Activated T-cell treated with anti-CD3 and anti-CD28 coated beads, Interleukin-2, amount 50 U/mL, for 4 hours (primary cell): ENCODE measurements at regions not wholly inside any gene's neighbourhood (a gene's known extent, or its start where the extent isn't known, plus 50 kb on each side); places are given as distances from the start of the nearest gene placed in this dataset.
"Not testable (repeated sequence)": the region's sequence is repeated elsewhere in the genome, so short reads cannot be mapped to it uniquely, and the experiment has no call there.

Experiments
- ATAC-seq, 2 donors: fragments of 200-7000 bp; cut with Tn5 transposase; one replicate each; pipeline ENCODE4 v1.10.0; 2021
- DNase-seq: peaks from one replicate; pipeline ENCODE4 v3.0.0-alpha.2; 2020
- H3K27me3 Mint-ChIP-seq: one replicate; pipeline ENCODE4 v1.8.0; 2021; ENCODE audit warnings: low read depth, mixed read lengths
- H3K36me3 Mint-ChIP-seq: one replicate; pipeline ENCODE4 v1.8.0; 2022; ENCODE audit warnings: mixed read lengths; ENCODE audit not compliant: insufficient read depth
- H3K4me1 Mint-ChIP-seq: one replicate; pipeline ENCODE4 v1.8.0; 2021; ENCODE audit warnings: low read depth, mixed read lengths
- H3K4me3 Mint-ChIP-seq: one replicate; pipeline ENCODE4 v1.8.0; 2021; ENCODE audit warnings: mild to moderate bottlenecking, moderate library complexity, mixed read lengths
- H3K9me3 Mint-ChIP-seq: one replicate; pipeline ENCODE4 v1.8.0; 2021; ENCODE audit warnings: mixed read lengths

GRCh38 chr6:11961923-11962322 lies 50.2 kb upstream of the HIVEP1 start:
- no peaks in the 10 kb centered on the region for H3K9me3 Mint-ChIP-seq
- no peak for ATAC-seq
- H3K36me3 Mint-ChIP-seq: no peaks in the 10 kb centered on the region
- no peaks in the 10 kb centered on the region for H3K27me3 Mint-ChIP-seq
- H3K4me3 Mint-ChIP-seq: no peak overlapping the region
- no peaks in the 10 kb centered on the region for H3K4me1 Mint-ChIP-seq
- DNase-seq: no peak

- Mint-ChIP-seq H3K27me3 (no peaks in the 10 kb centered on the region), H3K4me1 (no peaks in the 10 kb centered on the region), H3K36me3 (no peaks in the 10 kb centered on the region), H3K4me3 (no peak overlapping the region), H3K9me3 (no peaks in the 10 kb centered on the region)
- DNase-seq (no peak), ATAC-seq (no peak)
These were observed 51.0 kb upstream of the HIVEP1 start for GRCh38 chr6:11960909-11961779.

- no peaks in the 10 kb centered on the region for H3K27me3 Mint-ChIP-seq
- ATAC-seq (no peak), DNase-seq (no peak)
- H3K36me3 Mint-ChIP-seq: no peaks in the 10 kb centered on the region
- H3K9me3 Mint-ChIP-seq: no peaks in the 10 kb centered on the region
- H3K4me1 Mint-ChIP-seq: no peaks in the 10 kb centered on the region
- H3K4me3 Mint-ChIP-seq: no peak overlapping the region
These were observed 55.3 kb upstream of the HIVEP1 start for GRCh38 chr6:11956781-11957180.

GRCh38 chr6:11953641-11954040 lies 58.5 kb upstream of the HIVEP1 start:
- DNase-seq: no peak
- no peak for ATAC-seq
- no peaks in the 10 kb centered on the region for H3K4me1 Mint-ChIP-seq
- H3K4me3 Mint-ChIP-seq: no peak overlapping the region
- no peaks in the 10 kb centered on the region for H3K36me3 Mint-ChIP-seq
- no peaks in the 10 kb centered on the region for H3K9me3 Mint-ChIP-seq
- H3K27me3 Mint-ChIP-seq: no peaks in the 10 kb centered on the region

- Mint-ChIP-seq H3K4me1 (no peaks in the 10 kb centered on the region), H3K27me3 (no peaks in the 10 kb centered on the region), H3K9me3 (no peaks in the 10 kb centered on the region), H3K4me3 (no peak overlapping the region), H3K36me3 (no peaks in the 10 kb centered on the region)
- no peak for DNase-seq
- no peak for ATAC-seq
These were observed 59.8 kb upstream of the HIVEP1 start for GRCh38 chr6:11952316-11952715.

GRCh38 chr6:11951868-11952267 lies 60.2 kb upstream of the HIVEP1 start:
- no peaks in the 10 kb centered on the region for H3K36me3 Mint-ChIP-seq
- no peaks in the 10 kb centered on the region for H3K9me3 Mint-ChIP-seq
- ATAC-seq: no peak
- H3K4me1 Mint-ChIP-seq: no peaks in the 10 kb centered on the region
- DNase-seq: no peak
- peaks cover 2% of the 10 kb centered on the region for H3K27me3 Mint-ChIP-seq
- H3K4me3 Mint-ChIP-seq: no peak overlapping the region

- H3K4me3 Mint-ChIP-seq: no peak overlapping the region
- no peak for ATAC-seq
- DNase-seq: no peak
- H3K9me3 Mint-ChIP-seq: no peaks in the 10 kb centered on the region
- H3K36me3 Mint-ChIP-seq: no peaks in the 10 kb centered on the region
- no peaks in the 10 kb centered on the region for H3K4me1 Mint-ChIP-seq
- H3K27me3 Mint-ChIP-seq: peaks cover 2% of the 10 kb centered on the region
These were observed 62.0 kb upstream of the HIVEP1 start for GRCh38 chr6:11950109-11950508.

- peaks cover 2% of the 10 kb centered on the region for H3K27me3 Mint-ChIP-seq
These were observed 64.5 kb upstream of the HIVEP1 start for GRCh38 chr6:11947575-11947974.

GRCh38 chr6:11947063-11947462 lies 65.0 kb upstream of the HIVEP1 start:
- Mint-ChIP-seq H3K27me3 (peaks cover 2% of the 10 kb centered on the region), H3K9me3 (no peaks in the 10 kb centered on the region), H3K4me1 (no peaks in the 10 kb centered on the region), H3K36me3 (no peaks in the 10 kb centered on the region), H3K4me3 (no peak overlapping the region)
- ATAC-seq (no peak), DNase-seq (no peak)

More at GRCh38 chr6:11947575-11947974, 64.5 kb upstream of the HIVEP1 start:
- H3K36me3 Mint-ChIP-seq: no peaks in the 10 kb centered on the region
- no peak for ATAC-seq
- H3K4me1 Mint-ChIP-seq: no peaks in the 10 kb centered on the region
- no peak for DNase-seq
- H3K4me3 Mint-ChIP-seq: no peak overlapping the region
- H3K9me3 Mint-ChIP-seq: no peaks in the 10 kb centered on the region

GRCh38 chr6:11944111-11944510 lies 68.0 kb upstream of the HIVEP1 start:
- Mint-ChIP-seq H3K36me3 (no peaks in the 10 kb centered on the region), H3K9me3 (no peaks in the 10 kb centered on the region), H3K4me1 (no peaks in the 10 kb centered on the region), H3K27me3 (peaks cover 2% of the 10 kb centered on the region), H3K4me3 (no peak overlapping the region)
- no peak for ATAC-seq
- no peak for DNase-seq

- no peaks in the 10 kb centered on the region for H3K4me1 Mint-ChIP-seq
- no peaks in the 10 kb centered on the region for H3K9me3 Mint-ChIP-seq
- no peak for ATAC-seq
- peaks cover 2% of the 10 kb centered on the region for H3K27me3 Mint-ChIP-seq
- no peak for DNase-seq
- H3K4me3 Mint-ChIP-seq: no peak overlapping the region
- H3K36me3 Mint-ChIP-seq: no peaks in the 10 kb centered on the region
These were observed 69.1 kb upstream of the HIVEP1 start for GRCh38 chr6:11943060-11943459.

- peaks cover 2% of the 10 kb centered on the region for H3K27me3 Mint-ChIP-seq
- DNase-seq (no peak), ATAC-seq (peak in 1 of 2 donors; percentile 70)
- no peaks in the 10 kb centered on the region for H3K9me3 Mint-ChIP-seq
- no peaks in the 10 kb centered on the region for H3K4me1 Mint-ChIP-seq
- no peak overlapping the region for H3K4me3 Mint-ChIP-seq
- H3K36me3 Mint-ChIP-seq: no peaks in the 10 kb centered on the region
These were observed 69.8 kb upstream of the HIVEP1 start for GRCh38 chr6:11942185-11942864.

GRCh38 chr6:11940532-11941166 lies 71.5 kb upstream of the HIVEP1 start:
- DNase-seq, ATAC-seq, H3K36me3 Mint-ChIP-seq, H3K4me1 Mint-ChIP-seq, H3K9me3 Mint-ChIP-seq, H3K4me3 Mint-ChIP-seq, H3K27me3 Mint-ChIP-seq: not testable (repeated sequence)

- H3K4me3 Mint-ChIP-seq: no peak overlapping the region
- no peaks in the 10 kb centered on the region for H3K27me3 Mint-ChIP-seq
- H3K36me3 Mint-ChIP-seq: no peaks in the 10 kb centered on the region
- no peak for ATAC-seq
- H3K4me1 Mint-ChIP-seq: no peaks in the 10 kb centered on the region
- no peak for DNase-seq
- no peaks in the 10 kb centered on the region for H3K9me3 Mint-ChIP-seq
These were observed 73.7 kb upstream of the HIVEP1 start for GRCh38 chr6:11938285-11938890.
